ENCODE measurements at regions not wholly inside any gene's neighbourhood (a gene's known extent, or its start where the extent isn't known, plus 50 kb on each side); places are given as distances from the start of the nearest gene placed in this dataset.

DNA sequence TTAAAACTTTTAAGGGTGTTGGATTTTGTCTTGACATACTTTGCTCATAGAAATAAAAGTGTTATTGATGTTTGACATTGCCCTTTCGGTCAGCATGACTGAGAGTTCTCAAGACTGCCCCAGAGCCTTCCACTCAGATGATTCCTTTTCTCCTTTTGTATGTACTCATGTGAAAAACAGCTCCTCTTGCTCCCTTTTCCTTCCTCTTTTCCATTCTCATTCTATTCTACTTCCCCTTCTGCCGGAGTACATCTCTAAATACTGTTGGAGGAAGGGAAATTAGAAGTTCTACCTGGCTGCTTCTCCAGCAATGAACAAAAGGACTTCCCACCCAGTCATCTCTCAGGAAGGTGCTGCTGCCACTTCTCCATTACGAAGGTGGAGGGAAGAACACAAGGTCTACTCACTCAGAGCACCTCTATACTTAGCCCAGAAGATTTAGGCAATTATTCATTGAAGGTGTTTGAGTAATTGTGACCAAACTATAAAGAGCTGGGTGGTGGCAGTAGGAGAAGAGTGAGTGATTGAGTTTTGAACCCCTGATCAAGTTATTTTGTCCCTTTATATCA lies 163.8 kb upstream of the MBNL1 start:
- no peak overlapping the region for H3K27ac ChIP-seq (ENCODE audit: low read depth, low read length)
- H3K9me3 ChIP-seq (ENCODE audit: control insufficient read depth in 1 of 2, low read length in 2 of 2): no peaks in the 10 kb centered on the region
- no peak overlapping the region for H3K4me3 ChIP-seq (ENCODE audit: low read depth in 1 of 2, low read length in 2 of 2)
- no peaks in the 10 kb centered on the region for H3K4me1 ChIP-seq (ENCODE audit: control insufficient read depth in 1 of 2, insufficient read depth in 2 of 2, low read length in 2 of 2)
- H3K36me3 ChIP-seq (ENCODE audit: control insufficient read depth in 1 of 2, insufficient read depth in 2 of 2, low read length in 2 of 2): no peaks in the 10 kb centered on the region
- H3K9ac ChIP-seq (ENCODE audit: low read depth in 1 of 2, low read length in 2 of 2): no peak overlapping the region
- no peaks in the 10 kb centered on the region for H3K27me3 ChIP-seq (ENCODE audit: control insufficient read depth in 1 of 2, insufficient read depth in 2 of 2, low read length in 2 of 2)

DNA sequence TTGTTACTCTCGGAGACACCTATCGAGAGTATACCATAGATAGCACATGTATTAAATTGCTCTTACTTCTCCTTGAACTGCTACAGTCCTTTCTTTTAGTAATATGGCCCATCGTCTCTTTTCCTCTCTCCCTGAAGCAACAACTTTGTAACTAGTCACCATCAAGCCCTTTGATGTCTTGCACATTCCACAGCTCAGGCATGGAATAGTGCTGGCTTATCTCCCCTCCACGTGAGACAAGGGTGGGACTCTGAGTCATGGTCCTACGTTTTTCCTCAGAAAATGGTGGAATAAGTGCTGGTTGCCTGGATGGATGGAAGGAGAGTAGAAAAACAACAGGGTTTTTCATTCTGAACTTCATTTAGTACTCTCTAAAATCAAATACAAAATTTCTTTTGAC lies 163.3 kb upstream of the MBNL1 start:
- H3K9ac ChIP-seq (ENCODE audit: low read depth in 1 of 2, low read length in 2 of 2): no peak overlapping the region
- no peak overlapping the region for H3K27ac ChIP-seq (ENCODE audit: low read depth, low read length)
- H3K27me3 ChIP-seq (ENCODE audit: control insufficient read depth in 1 of 2, insufficient read depth in 2 of 2, low read length in 2 of 2): no peaks in the 10 kb centered on the region
- H3K36me3 ChIP-seq (ENCODE audit: control insufficient read depth in 1 of 2, insufficient read depth in 2 of 2, low read length in 2 of 2): no peaks in the 10 kb centered on the region
- H3K4me1 ChIP-seq (ENCODE audit: control insufficient read depth in 1 of 2, insufficient read depth in 2 of 2, low read length in 2 of 2): no peaks in the 10 kb centered on the region
- no peaks in the 10 kb centered on the region for H3K9me3 ChIP-seq (ENCODE audit: control insufficient read depth in 1 of 2, low read length in 2 of 2)
- H3K4me3 ChIP-seq (ENCODE audit: low read depth in 1 of 2, low read length in 2 of 2): no peak overlapping the region

DNA sequence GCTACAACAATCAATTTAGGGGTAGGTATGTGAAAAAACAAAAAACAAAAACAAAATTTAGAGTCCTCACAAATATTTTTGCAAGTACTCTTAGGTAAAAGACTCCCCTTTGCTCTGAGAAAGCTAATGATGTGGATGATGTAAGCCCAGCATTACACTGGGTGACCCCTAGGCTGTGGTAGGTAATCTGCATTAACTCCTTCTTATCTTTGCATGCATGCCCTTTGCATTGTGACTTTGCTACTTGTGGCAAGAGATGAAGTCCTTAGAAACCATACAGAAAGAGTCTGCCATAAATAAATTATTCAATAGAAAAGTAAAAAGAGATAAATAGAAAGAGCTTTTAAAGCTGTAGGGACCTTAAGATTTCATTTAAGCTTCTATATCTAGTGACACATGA lies 159.7 kb upstream of the MBNL1 start:
- H3K4me3 ChIP-seq (ENCODE audit: low read depth in 1 of 2, low read length in 2 of 2): no peak overlapping the region
- no peaks in the 10 kb centered on the region for H3K36me3 ChIP-seq (ENCODE audit: control insufficient read depth in 1 of 2, insufficient read depth in 2 of 2, low read length in 2 of 2)
- H3K27ac ChIP-seq (ENCODE audit: low read depth, low read length): no peak overlapping the region

DNA sequence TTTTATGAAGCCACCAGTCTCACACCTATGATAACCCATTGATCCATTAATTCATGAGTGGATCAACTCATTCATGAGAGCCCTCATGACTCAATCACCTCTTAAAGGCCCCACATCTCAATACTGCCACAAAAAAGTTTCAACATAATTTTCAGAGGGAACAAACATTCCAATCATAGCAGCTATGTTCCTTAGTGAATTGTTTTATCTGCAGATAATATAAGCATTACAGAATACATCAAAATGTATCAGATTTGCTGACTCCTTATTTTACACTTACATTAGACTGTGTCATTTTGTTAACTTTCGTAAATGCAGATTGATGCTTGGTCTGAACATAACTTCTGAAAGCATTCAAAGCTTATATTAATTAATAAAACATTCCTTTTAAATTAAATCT lies 155.3 kb upstream of the MBNL1 start:
- Histone ChIP-seq H3K9ac (ENCODE audit: low read depth in 1 of 2, low read length in 2 of 2) (no peak overlapping the region), H3K27ac (ENCODE audit: low read depth, low read length) (no peak overlapping the region), H3K27me3 (ENCODE audit: control insufficient read depth in 1 of 2, insufficient read depth in 2 of 2, low read length in 2 of 2) (no peaks in the 10 kb centered on the region), H3K36me3 (ENCODE audit: control insufficient read depth in 1 of 2, insufficient read depth in 2 of 2, low read length in 2 of 2) (no peaks in the 10 kb centered on the region), H3K4me3 (ENCODE audit: low read depth in 1 of 2, low read length in 2 of 2) (no peak overlapping the region), H3K9me3 (ENCODE audit: control insufficient read depth in 1 of 2, low read length in 2 of 2) (no peaks in the 10 kb centered on the region), H3K4me1 (ENCODE audit: control insufficient read depth in 1 of 2, insufficient read depth in 2 of 2, low read length in 2 of 2) (no peaks in the 10 kb centered on the region)

More for the DNA sequence above, 159.7 kb upstream of the MBNL1 start:
- no peaks in the 10 kb centered on the region for H3K9me3 ChIP-seq (ENCODE audit: control insufficient read depth in 1 of 2, low read length in 2 of 2)
- H3K9ac ChIP-seq (ENCODE audit: low read depth in 1 of 2, low read length in 2 of 2): no peak overlapping the region
- no peaks in the 10 kb centered on the region for H3K4me1 ChIP-seq (ENCODE audit: control insufficient read depth in 1 of 2, insufficient read depth in 2 of 2, low read length in 2 of 2)
- no peaks in the 10 kb centered on the region for H3K27me3 ChIP-seq (ENCODE audit: control insufficient read depth in 1 of 2, insufficient read depth in 2 of 2, low read length in 2 of 2)

DNA sequence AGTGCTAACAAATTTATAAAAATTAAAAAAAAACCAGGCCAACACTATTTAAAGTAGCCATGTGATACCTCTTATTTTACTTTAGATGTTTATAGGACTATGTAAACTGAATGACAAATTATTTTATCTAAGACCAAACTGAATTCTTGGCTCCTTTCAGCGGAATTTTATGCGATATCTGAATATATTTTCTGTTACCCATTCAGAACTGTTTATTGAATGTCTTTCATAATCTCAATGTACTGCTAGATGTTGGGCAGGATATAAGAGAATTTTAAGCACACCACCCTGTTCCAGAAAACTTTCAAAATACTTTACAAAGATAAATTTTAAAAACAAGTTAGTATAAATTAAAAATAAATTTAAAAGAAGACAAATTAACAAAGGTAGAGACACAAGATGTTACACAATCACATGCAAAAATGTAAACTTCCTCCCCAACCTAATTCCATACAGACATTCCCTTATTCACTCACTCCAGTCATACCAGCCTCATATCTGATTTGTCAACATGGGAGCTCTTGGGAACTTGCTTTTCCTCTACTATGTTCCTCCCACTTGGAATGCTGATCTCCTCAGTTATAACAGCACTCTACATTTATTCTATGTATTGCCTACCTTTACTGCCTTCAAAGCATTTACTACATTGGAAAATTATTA lies 154.6 kb upstream of the MBNL1 start:
- Histone ChIP-seq H3K9ac (ENCODE audit: low read depth in 1 of 2, low read length in 2 of 2) (no peak overlapping the region), H3K27ac (ENCODE audit: low read depth, low read length) (no peak overlapping the region), H3K4me3 (ENCODE audit: low read depth in 1 of 2, low read length in 2 of 2) (no peak overlapping the region), H3K36me3 (ENCODE audit: control insufficient read depth in 1 of 2, insufficient read depth in 2 of 2, low read length in 2 of 2) (no peaks in the 10 kb centered on the region), H3K4me1 (ENCODE audit: control insufficient read depth in 1 of 2, insufficient read depth in 2 of 2, low read length in 2 of 2) (no peaks in the 10 kb centered on the region), H3K27me3 (ENCODE audit: control insufficient read depth in 1 of 2, insufficient read depth in 2 of 2, low read length in 2 of 2) (no peaks in the 10 kb centered on the region), H3K9me3 (ENCODE audit: control insufficient read depth in 1 of 2, low read length in 2 of 2) (no peaks in the 10 kb centered on the region)

DNA sequence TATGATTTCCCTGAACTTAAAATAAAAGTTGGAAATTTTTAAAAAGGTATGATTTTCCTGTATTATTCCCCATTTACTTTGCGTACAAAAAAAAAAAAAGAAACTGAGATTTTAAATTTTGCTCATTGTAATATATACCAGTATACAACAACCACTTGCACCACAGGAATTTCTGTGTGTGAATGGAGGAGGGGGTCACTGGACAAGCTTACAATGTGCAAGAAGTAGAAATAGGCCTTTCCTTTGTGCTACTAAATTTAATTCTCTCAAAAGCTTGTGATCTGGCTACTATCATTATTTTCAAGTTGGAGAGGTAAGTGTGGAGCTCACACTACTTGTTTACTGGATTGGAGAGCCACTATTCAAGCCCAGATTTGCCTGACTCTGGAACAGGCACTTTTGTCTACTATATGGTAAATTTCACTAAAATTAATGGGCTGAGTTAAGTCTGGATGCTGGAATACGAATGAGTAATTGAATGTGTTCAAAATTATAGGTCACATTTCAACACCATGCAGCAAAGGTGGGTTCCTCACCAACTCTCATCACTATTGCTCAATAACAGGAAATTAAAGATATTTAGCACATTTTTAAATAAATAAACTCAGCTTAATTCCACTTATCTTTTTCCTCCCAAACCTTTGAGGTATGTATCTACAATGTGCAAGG lies 148.0 kb upstream of the MBNL1 start:
- H3K9me3 ChIP-seq (ENCODE audit: control insufficient read depth in 1 of 2, low read length in 2 of 2): no peaks in the 10 kb centered on the region
- no peak overlapping the region for H3K27ac ChIP-seq (ENCODE audit: low read depth, low read length)
- no peaks in the 10 kb centered on the region for H3K36me3 ChIP-seq (ENCODE audit: control insufficient read depth in 1 of 2, insufficient read depth in 2 of 2, low read length in 2 of 2)
- no peak overlapping the region for H3K9ac ChIP-seq (ENCODE audit: low read depth in 1 of 2, low read length in 2 of 2)
- H3K4me1 ChIP-seq (ENCODE audit: control insufficient read depth in 1 of 2, insufficient read depth in 2 of 2, low read length in 2 of 2): no peaks in the 10 kb centered on the region
- no peaks in the 10 kb centered on the region for H3K27me3 ChIP-seq (ENCODE audit: control insufficient read depth in 1 of 2, insufficient read depth in 2 of 2, low read length in 2 of 2)
- no peak overlapping the region for H3K4me3 ChIP-seq (ENCODE audit: low read depth in 1 of 2, low read length in 2 of 2)

DNA sequence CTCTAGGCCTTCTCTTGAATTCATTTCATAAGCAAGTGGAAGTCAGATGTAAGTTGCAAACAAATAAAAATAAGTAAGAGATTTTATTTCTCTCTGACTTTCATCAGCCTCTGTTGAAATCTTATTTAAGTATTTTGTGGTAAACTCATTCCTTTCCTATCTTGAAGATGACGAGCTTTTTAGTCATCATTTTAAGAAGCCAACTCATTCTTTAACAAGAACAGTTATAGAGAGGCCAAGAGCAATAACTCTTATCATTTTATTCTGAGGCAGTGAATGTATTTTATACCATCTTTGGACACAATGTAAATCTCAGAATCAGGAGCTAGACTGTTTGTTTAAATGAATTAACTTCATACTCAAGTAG lies 147.5 kb upstream of the MBNL1 start:
- no peak overlapping the region for H3K27ac ChIP-seq (ENCODE audit: low read depth, low read length)
- H3K9me3 ChIP-seq (ENCODE audit: control insufficient read depth in 1 of 2, low read length in 2 of 2): no peaks in the 10 kb centered on the region
- no peaks in the 10 kb centered on the region for H3K27me3 ChIP-seq (ENCODE audit: control insufficient read depth in 1 of 2, insufficient read depth in 2 of 2, low read length in 2 of 2)

DNA sequence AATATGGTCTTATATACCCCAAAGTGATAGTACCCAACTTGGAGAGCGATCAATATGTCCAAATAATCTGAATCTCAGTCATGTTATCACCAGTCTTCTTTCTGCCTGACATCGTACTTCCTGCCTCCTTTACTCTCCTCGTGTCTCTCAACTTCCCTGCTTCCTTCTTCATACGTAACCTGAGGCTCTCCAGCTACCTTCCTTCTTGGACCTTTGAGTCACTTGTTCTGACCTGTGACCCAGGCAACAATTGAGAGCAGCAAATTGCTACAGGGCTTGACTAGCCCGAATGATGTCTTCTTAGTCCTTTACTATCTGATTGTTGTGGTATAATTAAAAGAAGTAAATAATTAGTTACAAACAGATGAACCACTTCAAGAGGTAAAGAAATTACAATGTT lies 145.9 kb upstream of the MBNL1 start:
- H3K4me3 ChIP-seq (ENCODE audit: low read depth in 1 of 2, low read length in 2 of 2): no peak overlapping the region
- no peak overlapping the region for H3K9ac ChIP-seq (ENCODE audit: low read depth in 1 of 2, low read length in 2 of 2)
- no peaks in the 10 kb centered on the region for H3K27me3 ChIP-seq (ENCODE audit: control insufficient read depth in 1 of 2, insufficient read depth in 2 of 2, low read length in 2 of 2)
- H3K27ac ChIP-seq (ENCODE audit: low read depth, low read length): no peak overlapping the region
- no peaks in the 10 kb centered on the region for H3K4me1 ChIP-seq (ENCODE audit: control insufficient read depth in 1 of 2, insufficient read depth in 2 of 2, low read length in 2 of 2)
- H3K9me3 ChIP-seq (ENCODE audit: control insufficient read depth in 1 of 2, low read length in 2 of 2): no peaks in the 10 kb centered on the region
- no peaks in the 10 kb centered on the region for H3K36me3 ChIP-seq (ENCODE audit: control insufficient read depth in 1 of 2, insufficient read depth in 2 of 2, low read length in 2 of 2)

More for the DNA sequence above, 147.5 kb upstream of the MBNL1 start:
- Histone ChIP-seq H3K36me3 (ENCODE audit: control insufficient read depth in 1 of 2, insufficient read depth in 2 of 2, low read length in 2 of 2) (no peaks in the 10 kb centered on the region), H3K4me1 (ENCODE audit: control insufficient read depth in 1 of 2, insufficient read depth in 2 of 2, low read length in 2 of 2) (no peaks in the 10 kb centered on the region), H3K4me3 (ENCODE audit: low read depth in 1 of 2, low read length in 2 of 2) (no peak overlapping the region), H3K9ac (ENCODE audit: low read depth in 1 of 2, low read length in 2 of 2) (no peak overlapping the region)

DNA sequence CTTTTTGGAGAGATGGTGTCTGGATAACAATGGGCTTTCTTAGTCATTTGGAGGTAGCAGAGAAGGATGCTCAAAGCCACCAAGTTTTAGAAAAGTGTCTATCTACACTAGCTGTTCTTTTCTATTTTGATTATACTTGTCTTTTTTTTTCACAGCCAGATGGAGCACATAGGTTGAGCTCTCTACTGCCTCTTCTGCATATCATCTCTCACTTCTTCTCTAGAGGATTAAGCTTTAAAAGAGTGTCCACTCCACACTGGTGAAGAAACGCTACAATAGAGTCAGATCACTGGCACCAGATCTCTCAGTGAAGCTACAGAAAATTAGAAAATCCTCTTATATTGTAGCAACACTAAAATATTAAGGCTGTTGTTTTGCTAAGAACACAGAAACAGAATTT lies 145.3 kb upstream of the MBNL1 start:
- Histone ChIP-seq H3K36me3 (ENCODE audit: control insufficient read depth in 1 of 2, insufficient read depth in 2 of 2, low read length in 2 of 2) (no peaks in the 10 kb centered on the region), H3K9me3 (ENCODE audit: control insufficient read depth in 1 of 2, low read length in 2 of 2) (no peaks in the 10 kb centered on the region), H3K4me1 (ENCODE audit: control insufficient read depth in 1 of 2, insufficient read depth in 2 of 2, low read length in 2 of 2) (no peaks in the 10 kb centered on the region), H3K9ac (ENCODE audit: low read depth in 1 of 2, low read length in 2 of 2) (no peak overlapping the region), H3K27ac (ENCODE audit: low read depth, low read length) (no peak overlapping the region), H3K4me3 (ENCODE audit: low read depth in 1 of 2, low read length in 2 of 2) (no peak overlapping the region), H3K27me3 (ENCODE audit: control insufficient read depth in 1 of 2, insufficient read depth in 2 of 2, low read length in 2 of 2) (no peaks in the 10 kb centered on the region)

DNA sequence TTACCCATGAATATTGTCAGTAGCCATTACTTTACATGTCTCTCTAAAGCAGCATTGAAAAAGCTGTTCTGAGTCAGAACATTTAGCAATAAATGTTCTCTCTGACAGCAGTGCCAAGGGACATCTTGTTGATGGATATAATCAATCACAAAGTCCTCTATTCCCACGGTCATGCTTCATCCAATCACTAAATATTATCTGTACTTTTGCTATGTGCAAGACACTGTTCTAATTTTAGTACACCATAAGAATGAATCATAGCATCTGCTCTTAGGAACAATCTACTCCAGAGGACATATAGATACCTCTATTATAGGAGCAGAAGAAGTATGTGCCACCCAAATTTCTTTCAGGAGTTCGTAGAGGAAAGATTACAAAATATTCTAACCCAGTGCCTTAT lies 142.5 kb upstream of the MBNL1 start:
- Histone ChIP-seq H3K9me3 (ENCODE audit: control insufficient read depth in 1 of 2, low read length in 2 of 2) (no peaks in the 10 kb centered on the region), H3K4me3 (ENCODE audit: low read depth in 1 of 2, low read length in 2 of 2) (no peak overlapping the region), H3K27ac (ENCODE audit: low read depth, low read length) (no peak overlapping the region), H3K36me3 (ENCODE audit: control insufficient read depth in 1 of 2, insufficient read depth in 2 of 2, low read length in 2 of 2) (no peaks in the 10 kb centered on the region), H3K9ac (ENCODE audit: low read depth in 1 of 2, low read length in 2 of 2) (no peak overlapping the region), H3K27me3 (ENCODE audit: control insufficient read depth in 1 of 2, insufficient read depth in 2 of 2, low read length in 2 of 2) (no peaks in the 10 kb centered on the region), H3K4me1 (ENCODE audit: control insufficient read depth in 1 of 2, insufficient read depth in 2 of 2, low read length in 2 of 2) (no peaks in the 10 kb centered on the region)

Measured in duodenal mucosa (tissue), 2 donors.